HG03196 (cell line): ENCODE measurements at regions not wholly inside any gene's neighbourhood (a gene's known extent, or its start where the extent isn't known, plus 50 kb on each side); places are given as distances from the start of the nearest gene placed in this dataset.
"Not testable (repeated sequence)": the region's sequence is repeated elsewhere in the genome, so short reads cannot be mapped to it uniquely, and the experiment has no call there.

Experiments used
- ATAC-seq: cut with Tn5 transposase; IDR thresholded peaks from one replicate; pipeline ENCODE4 v1.9.1; 2021; ENCODE audit not compliant: unreplicated experiment

DNA sequence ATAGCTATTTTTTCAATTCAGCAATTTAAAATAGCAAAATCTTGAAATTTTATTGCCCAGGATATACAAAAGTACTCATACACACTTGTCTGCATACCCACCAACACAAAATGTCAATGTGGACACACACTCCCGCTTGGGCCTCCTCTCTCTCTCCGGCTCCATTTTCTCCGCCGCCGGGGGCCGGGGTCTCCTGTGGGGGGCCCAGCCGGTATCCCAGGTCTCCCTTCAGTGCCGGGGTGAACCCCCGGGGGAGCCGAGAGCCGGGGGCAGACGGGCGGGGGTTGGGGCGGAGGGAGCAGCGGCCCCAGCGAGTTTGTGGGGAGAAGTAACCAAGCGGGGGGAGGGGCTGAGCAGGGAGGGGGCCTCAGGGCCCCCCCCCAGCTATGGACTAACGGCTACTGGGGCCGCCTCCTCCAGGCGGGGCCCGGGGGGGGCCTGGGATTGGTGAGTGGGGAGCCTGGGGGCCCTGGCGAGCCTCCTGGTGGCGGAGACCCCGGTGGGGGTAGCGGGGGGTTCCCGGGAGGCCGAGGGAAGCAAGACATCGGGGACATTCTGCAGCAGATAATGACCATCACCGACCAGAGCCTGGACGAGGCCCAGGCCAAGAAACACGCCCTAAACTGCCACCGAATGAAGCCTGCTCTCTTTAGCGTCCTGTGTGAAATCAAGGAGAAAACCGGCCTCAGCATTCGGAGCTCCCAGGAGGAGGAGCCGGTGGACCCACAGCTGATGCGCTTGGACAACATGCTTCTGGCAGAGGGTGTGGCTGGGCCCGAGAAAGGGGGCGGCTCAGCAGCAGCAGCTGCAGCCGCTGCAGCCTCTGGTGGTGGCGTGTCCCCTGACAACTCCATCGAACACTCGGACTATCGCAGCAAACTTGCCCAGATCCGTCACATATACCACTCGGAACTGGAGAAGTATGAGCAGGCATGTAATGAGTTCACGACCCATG is 56.6 kb downstream of the CHST2 start:
- ATAC-seq = not testable (repeated sequence)

DNA sequence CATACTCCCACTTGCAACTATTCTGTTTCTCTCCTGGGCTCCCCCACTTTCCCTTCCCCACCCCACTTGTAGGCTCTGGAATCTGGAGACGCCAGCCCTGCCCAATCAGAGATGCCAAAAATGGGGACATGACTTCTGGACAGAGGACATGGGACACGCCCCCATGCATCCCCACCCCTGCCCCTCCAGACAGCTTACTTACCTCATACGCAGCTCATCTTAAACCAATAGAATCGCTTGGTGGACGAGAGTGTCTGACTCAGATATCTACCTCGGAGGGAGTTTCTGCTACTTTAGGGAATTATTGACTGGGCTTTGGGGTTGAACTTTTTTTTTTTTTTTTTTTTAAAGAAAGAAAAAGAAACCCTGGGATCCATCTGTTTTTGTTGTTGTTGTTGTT is 58.4 kb downstream of the CHST2 start:
- ATAC-seq = not testable (repeated sequence)

DNA sequence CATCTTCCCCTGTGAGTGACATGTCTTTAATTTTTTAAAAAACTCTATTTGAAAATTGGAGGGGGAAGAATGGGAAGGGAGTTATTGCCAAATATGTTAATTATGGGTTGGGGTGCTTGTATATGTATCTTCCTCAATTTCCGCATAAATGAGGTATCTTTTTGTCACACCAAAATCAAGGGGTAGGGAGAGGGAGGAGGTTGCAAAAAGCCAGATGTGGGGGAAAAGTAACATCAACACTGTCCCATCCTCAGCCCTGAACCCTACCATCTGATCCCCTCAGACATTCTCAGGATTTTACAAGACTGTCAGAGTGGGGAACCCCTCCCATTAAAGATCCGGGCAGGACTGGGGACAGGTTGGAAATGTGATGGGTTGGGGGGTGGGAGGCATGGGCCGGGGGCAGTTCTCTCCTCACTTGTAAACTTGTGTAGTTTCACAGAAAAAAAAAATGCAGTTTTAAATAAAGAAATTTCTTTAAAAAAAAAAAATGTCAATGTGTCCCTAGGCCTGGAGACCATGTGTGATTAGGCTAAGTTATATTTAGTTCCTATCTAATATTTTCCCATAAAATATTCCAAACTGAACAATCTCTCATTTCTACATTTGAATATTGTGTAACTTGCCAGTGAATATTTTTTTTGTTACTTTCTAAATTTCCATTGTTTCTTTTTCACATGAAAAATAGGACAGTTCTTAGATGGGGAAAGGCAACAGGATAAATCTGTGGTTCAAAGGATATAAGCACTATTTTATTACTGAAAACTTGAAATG is 59.4 kb downstream of the CHST2 start:
- not testable (repeated sequence) for ATAC-seq

DNA sequence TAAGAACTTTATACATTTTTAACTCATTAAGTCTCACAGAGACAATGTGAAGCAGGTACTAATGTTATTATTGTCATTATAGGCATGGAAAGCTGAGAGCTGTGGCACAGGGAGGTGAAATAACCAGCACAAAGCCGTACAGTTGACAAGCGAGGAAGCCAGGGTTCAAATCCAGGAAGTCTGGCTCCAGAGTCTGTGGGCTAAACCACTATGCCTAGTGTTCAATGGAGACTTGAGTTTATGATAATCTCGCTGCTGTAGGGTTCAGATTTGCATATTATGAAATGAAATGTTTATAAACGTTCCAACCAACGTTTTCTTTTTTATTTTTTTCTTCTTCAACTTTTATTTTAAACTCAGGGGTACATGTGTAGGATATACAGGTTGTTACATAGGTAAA is 60.0 kb downstream of the CHST2 start:
- ATAC-seq = no peak

DNA sequence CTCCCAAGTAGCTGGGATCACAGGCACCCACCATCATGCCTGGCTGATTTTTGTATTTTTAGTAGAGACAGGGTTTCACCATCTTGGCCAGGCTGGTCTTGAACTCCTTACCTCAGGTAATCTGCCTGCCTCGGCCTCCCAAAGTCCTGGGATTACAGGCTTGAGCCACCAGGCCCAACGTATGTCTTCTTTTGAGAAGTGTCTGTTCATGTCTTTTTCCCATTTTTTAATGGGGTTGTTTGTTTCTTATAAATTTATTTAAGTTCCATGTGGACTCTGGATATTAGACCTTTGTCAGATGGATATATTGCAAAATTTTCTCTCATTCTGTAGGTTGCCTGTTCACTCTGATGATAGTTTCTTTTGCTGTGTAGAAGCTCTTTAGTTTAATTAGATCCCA is 61.3 kb downstream of the CHST2 start:
- not testable (repeated sequence) for ATAC-seq

DNA sequence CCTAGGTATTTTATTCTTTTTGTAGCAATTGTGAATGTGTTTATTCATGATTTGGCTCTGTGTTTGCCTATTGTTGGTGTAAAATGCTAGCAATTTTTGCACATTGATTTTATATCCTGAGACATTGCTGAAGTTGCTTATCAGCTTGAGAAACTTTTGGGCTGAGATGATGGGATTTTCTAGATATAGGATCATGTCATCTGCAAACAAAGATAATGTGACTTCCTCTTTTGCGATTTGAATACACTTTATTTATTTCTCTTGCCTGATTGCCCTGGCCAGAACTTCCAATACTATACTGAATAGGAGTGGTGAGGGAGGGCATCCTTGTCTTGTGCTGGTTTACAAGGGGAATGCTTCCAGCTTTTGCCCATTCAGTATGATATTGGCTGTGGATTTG is 62.4 kb downstream of the CHST2 start:
- not testable (repeated sequence) for ATAC-seq

DNA sequence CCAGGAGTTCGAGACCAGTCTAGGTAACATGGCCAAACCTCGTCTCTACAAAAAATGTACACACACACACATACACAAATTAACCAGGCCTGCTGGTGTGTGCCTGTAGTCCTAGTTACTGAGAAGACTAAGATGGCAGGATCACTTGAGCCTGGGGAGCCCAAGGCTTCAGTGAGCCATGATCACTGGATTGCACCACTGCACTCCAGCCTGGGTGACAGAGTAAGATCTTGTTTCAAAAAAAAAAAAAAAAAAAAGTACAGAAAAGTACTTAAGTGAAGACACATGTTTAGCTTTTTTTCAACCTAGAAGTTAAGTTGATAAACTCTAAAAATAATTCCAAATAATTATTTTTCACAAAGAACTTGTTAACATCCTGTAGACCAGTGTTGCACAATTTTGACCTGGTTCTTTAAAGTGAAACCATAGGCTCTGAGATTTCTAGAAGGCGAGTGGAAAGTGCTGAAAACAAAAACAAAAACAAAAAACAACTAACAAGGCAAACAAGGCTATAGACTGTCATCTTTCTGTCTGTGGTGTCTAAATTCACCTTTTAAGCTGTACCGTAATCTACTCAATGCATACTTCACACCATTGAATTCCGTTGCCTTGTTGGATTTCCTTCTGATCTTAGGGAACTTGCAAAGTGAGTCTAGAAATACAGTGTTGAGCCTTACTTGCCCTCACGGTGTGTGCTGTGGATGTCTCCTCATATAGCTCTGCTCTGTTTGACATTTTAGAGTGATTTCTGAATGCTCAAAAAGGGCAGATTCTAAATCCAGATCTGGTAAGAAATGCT is 63.5 kb downstream of the CHST2 start:
- no peak for ATAC-seq

DNA sequence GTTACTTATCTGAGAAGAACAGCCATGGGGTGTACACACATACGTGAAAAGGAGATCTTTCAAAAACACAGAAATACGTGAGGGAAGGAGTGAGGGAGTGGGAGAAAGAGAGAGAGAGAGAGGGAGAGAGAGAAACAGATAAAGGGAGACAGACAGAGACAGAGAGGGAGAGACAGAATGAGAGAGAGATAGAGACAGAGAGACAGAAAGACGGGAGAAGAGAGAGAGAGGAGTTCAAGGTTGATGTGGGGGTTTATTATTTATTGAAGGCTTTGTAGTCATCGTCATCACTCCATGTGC is 64.0 kb downstream of the CHST2 start:
- no peak for ATAC-seq

DNA sequence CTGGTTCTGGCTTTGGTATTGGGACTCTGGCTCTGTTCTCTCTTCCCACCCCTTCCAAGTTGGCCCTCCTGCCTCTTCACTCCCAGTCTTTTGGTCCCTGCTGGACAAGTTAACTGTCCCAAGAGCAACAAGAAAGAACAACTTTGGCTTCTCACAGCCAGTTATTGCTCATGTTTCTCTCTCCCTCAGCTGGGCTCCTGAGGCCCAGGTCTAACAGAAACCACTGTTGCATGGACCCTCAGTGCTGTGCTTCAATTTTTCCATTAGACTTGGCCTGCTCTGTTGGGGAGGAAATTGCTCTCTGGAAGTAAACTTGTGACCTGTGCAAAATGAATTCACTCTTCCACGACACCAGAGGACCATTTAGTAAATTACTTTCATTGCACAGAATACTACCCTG is 64.5 kb downstream of the CHST2 start:
- ATAC-seq = no peak

DNA sequence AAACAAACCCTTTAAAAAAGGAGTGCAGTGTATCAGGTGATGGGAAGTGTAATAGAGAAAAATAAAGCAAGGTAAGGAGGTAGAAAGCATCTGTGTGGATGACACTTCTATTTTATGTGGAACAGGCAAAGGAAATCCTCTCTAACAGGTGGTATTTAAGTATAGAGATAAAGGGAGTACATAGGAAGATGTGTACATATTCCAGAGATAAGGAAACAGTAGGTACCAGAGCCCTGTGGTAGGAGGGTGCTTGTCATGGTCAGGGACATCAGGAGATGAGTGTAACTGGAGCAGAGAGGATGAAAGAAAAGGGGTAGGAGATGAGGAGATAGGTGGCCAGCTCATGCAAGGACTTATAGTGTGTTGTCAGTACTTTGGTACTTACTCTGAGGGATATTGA is 65.8 kb downstream of the CHST2 start:
- ATAC-seq = no peak

DNA sequence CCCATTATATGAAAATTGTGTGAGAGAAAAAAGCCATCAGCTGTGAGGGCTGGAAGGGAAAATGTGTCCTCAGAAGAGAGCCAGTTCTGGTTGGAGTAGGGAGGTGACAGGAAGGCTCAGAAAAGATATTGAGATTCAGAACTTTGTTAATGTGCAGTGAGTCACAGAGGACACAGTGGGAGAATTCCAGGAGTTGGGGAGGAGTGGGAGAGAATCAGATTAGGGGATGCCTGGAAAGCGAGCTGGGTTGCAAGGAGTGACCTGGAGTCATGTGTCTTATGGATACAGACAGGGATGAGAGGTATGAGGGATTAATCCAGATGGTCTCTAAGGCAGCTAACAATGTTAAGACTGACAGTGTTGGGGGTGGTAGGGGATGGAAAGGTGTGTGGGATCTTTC is 67.5 kb downstream of the CHST2 start:
- no peak for ATAC-seq

DNA sequence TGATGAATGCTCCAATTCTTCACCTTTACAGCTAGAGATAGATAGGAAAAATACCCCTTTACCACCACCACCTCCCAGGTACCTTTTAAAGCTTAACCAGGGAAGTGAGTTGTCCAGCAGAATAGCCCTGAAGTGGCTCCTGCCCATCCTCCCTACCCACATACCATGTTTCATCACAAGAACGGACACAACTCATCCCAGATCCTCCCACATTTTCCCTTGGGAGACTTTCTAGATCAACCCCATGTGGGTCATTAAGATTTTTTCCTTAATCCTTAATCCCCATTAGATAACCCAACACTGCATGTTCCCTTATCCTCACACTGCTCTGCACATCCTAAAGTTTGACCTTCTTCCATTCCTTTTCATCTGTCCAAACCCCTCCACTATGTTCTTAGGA is 69.3 kb downstream of the CHST2 start:
- no peak for ATAC-seq

DNA sequence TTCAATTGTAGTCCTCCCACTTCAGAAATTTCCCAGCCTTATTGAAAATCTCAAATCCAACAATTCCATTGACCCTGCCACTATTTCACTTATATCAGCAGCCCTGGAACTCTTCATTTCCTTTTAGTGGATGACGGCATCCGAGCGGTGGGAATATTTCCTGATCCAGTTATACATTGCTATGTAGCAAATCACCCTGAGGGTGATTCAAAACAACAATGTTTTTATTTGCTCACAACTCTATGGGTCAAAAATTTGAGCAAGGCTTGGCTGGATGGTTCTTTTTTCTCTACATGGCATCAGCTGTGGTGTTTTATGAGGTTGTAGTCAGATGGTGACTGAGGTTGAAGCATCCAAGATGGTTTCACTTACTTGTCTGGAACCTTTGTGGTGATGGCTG is 70.5 kb downstream of the CHST2 start:
- no peak for ATAC-seq

DNA sequence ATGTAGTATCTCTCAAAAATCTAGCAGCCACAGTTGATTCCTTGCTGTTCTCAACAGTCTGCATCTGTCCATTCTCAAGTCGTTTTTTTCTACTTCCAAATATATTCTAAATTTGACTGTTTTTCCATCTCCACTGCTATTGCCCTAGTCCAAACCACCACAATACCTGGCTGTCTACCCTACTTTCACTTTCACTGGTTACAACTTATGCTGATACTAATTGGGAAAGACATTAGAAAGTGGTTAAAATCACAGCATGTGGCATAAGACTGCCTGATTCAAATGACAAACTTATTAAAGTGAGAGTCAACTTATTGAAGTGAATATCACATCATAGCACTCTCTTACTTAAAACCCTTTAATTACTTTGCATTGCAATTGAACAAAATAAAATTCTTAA is 72.6 kb downstream of the CHST2 start:
- no peak for ATAC-seq

DNA sequence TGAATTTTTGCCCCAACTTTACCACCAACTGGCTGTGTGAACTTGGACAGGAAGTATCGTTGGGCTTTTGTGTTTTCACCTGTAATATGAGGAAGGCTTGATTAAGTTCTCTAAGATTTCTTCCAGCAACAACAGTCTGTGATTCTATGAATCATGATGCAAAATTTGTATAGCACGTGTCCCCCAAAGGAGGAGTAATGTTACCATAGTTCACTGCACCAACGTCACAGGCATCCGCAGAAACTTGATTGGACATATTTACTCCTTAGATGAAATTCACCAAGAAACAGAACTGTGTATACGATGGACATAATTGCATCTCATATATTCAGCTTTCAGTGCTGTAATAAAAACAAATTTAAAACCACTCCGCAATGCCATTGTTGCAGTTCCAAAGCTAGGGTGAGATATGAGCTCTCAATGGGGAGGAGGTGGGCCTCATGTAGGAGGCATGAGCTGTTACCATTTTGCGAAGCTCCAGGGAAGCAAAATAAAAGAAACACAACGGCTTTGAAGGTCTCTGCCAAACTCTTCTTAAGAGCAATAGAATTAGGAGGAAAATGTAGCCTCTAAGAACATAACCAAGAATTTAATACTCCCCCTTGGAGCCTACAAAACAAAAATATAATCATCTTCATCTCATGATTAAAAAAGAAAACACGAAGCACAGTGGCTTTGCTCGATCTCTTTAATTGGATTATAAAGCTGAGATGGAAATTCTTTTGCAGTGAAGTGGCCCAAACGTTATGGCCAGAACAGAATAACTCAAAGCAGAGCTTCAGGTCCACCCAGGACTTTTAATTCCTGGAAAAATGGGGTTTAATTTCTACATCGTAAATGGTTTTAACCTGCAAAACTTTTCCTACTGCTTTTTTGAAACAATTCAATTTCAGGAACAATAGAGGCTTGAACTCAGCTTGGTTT is 80.7 kb downstream of the CHST2 start:
- ATAC-seq = no peak

DNA sequence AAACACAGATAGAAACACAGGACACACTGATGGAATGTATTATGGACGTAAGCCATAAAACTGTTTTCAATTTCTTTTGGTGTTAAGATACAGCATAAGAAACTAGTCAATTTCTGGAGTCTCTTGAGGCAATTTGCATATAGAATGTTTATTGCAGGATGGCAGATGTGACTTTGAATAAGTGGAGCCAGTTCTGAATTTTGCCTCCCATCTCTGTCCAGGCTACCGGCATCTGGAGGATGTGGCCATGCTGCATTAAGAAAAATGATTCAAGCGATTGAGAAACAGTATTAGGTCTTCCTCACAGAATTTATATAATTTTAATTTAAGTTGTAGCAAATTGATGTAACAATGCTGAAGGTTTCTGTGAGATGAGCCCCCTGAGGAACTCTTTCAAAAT is 81.5 kb downstream of the CHST2 start:
- no peak for ATAC-seq

DNA sequence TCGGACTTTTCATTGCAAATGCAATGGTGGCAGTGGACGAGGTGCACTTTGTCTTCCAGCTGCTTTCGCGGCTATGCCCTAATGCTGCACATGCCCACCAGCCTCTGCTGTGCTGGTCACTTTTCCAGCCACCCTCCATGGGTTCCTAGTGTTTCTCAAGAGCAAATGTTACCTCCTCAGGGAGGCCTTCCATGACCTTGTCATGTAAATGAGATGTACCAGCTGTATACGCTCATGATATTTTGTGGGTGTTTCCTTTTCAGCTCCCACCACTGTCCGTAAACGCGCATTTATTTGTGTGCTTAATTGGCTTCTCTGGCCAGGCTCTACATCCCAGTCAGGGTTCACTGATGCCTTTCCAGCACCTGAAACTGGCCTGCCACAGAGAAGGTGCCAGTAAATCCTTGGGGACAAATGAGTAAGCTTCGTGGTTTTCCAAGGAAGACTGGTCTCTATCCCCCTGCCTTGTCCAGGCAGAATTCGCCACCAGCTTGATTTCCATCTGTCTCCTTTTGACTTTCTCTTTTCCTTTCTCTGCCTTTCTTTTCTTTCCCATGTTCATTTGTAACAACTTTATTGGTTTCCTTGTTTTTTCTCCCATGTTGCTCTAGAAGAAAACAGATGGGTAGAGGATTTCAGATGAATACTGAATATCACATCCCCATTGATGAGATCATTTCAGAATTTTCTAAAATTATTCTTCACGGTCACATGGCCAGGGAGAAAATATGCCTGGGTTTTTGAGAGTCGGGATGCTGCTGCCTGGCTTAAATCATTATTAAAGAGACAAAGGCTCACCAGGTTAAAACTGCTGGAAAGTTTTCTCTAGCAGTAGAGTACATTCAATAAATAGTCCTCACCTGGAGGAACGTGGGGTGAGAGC is 82.5 kb downstream of the CHST2 start:
- ATAC-seq = no peak

DNA sequence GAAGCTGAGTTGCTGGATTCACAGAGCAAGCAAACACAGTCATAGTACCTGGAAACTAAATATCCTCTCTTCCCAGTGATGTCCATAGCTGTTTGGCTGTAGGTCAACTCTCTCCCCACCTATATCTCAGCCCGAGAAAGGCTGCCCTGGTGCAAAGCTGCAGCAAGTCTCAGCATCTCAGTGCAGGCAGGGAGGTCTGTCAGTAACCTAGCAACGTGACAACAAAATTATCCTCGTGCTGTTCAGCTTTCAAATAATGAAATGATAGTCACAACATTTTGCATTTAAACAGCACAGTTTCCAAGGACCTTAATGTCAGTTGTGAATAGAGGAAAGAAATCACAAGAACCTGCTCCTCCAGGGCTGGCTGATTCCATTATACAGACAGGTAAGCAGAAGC is 83.6 kb downstream of the CHST2 start:
- no peak for ATAC-seq

DNA sequence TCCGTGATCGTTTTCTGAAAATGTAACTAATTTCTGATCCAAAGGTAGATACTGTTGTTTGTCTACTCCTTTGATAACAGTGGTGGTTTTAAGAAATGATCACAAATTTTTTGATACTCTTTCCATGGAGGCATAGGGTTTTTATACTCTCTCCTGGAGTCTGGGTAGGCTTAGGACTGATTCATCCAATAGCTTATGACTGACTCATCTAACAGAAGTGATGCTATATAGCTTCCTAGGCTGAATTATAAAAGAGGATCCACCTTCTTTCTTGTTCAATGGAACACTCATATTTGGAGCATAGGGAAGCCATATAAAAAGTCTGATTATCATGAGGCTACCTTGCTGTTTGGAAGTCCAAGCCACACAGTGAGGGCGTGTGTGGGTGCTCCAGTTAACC is 84.3 kb downstream of the CHST2 start:
- no peak for ATAC-seq

DNA sequence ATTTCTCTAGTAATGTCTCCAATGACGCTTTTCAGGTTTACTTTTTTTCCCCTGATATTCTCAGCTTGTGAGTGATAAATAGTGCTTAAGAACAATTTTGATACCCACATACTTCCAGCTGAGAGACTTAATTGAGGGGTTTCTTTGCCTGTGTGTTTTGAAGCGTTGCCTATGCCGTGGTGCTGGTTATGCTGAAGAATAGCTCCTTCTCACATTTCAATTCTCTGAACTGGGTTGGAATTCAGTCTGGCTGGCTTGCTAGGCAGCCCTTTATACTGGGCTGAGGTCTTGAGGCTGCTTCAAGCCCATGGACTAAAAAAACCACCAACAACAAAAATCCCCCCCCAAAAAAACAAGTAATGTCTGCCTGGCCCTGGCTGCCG is 87.4 kb downstream of the CHST2 start:
- ATAC-seq = no peak
